SK-N-MC (cell line): ENCODE measurements at regions not wholly inside any gene's neighbourhood (a gene's known extent, or its start where the extent isn't known, plus 50 kb on each side); places are given as distances from the start of the nearest gene placed in this dataset.

Source experiments
- EZH2 ChIP-seq: fragments of 200-600 bp; sonication (generic); IDR thresholded peaks from one replicate; pipeline ENCODE4 v1.6.1; 2017; ENCODE audit warnings: antibody characterized with exemption
- FOXP2 ChIP-seq: optimal IDR thresholded peaks from 2 replicates; pipeline ENCODE3; 2011; ENCODE audit warnings: mild to moderate bottlenecking, moderate library complexity; ENCODE audit not compliant: insufficient read depth; ENCODE audit errors: extremely low read length, control extremely low read depth
- POLR2AphosphoS5 ChIP-seq: IDR thresholded peaks from 2 replicates; pipeline ENCODE4 v1.6.1; 2012; ENCODE audit warnings: mild to moderate bottlenecking, low read depth, low read length, borderline replicate concordance

GRCh38 chr10:4141471-4141870, 356.5 kb upstream of the KLF6 start:
- no peak for TF ChIP-seq EZH2
- TF ChIP-seq POLR2AphosphoS5: no peak
- no peak for TF ChIP-seq FOXP2
